ENCODE measurements at regions not wholly inside any gene's neighbourhood (a gene's known extent, or its start where the extent isn't known, plus 50 kb on each side); places are given as distances from the start of the nearest gene placed in this dataset.

DNA sequence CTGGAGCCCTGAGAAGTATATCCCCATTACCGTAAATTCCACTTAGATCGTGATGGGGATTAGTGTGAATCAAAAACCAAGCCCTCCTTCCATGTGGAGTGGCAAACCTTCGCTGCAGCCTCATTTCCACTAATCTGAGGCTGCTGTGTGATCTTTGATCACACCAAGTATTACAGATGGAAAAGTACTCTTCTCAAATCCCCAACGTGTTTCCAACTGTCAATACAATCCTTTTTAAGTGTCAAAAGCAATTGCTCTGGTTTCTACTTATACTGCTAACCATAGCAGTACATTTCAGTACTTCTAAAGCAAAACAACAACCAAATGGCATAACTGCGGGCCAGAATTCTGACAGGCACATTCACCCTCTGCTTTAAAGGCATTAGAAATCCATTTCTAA lies 307.7 kb upstream of the ADAMTS16 start:
- dilution Hi-C loops (cut with MboI; ENCODE audit: extremely low pct_ligation_motif_present, low sequenced_read_pairs) (no loop called here), intact Hi-C loops (cut with micrococcal nuclease) (no loop called here)
- FAIRE-seq = no peak
- Histone ChIP-seq H3K27ac (ENCODE audit: insufficient read depth, low read depth, low read length) (no peak overlapping the region), H2AFZ (ENCODE audit: low read depth, low read length) (no peak overlapping the region), H3K4me1 (ENCODE audit: control insufficient read depth, extremely low read depth, insufficient read depth, low read length) (no peaks in the 10 kb centered on the region), H3K9me1 (replicated peaks; ENCODE audit: control insufficient read depth, extremely low read depth, insufficient read depth, low read length) (no peaks in the 10 kb centered on the region), H3K4me3 (replicated peaks in 1 of 3; ENCODE audit: insufficient read depth in 1 of 3, low read depth in 1 of 3, low read length in 3 of 3) (no peak overlapping the region), H3K9me3 (replicated peaks; ENCODE audit: control insufficient read depth, insufficient read depth, low read length) (peaks cover 7% of the 10 kb centered on the region), H3K9ac (replicated peaks; ENCODE audit: extremely low read depth, insufficient read depth, low read length) (no peak overlapping the region), H3K79me2 (ENCODE audit: control insufficient read depth, insufficient read depth, low read length) (no peaks in the 10 kb centered on the region), H3K27me3 (ENCODE audit: control insufficient read depth in 2 of 2, insufficient read depth in 2 of 2, low read length in 2 of 2) (no peaks in the 10 kb centered on the region), H3K4me2 (ENCODE audit: insufficient read depth, low read length) (no peak overlapping the region), H4K20me1 (replicated peaks; ENCODE audit: control insufficient read depth, extremely low read depth, insufficient read depth, low read length) (no peaks in the 10 kb centered on the region), H3K36me3 (ENCODE audit: control insufficient read depth in 2 of 2, extremely low read depth in 1 of 2, insufficient read depth in 2 of 2, low read length in 2 of 2) (no peaks in the 10 kb centered on the region)
- BruUV-seq (replicated peaks) = no TSS peak
- no peak for DNase-seq (ENCODE audit: low read depth, low spot score)
- TF ChIP-seq FOS (IDR thresholded peaks at IDR 0.05; ENCODE audit: borderline replicate concordance, insufficient read depth, low read length) (no peak), GATA2 (IDR thresholded peaks at IDR 0.05; ENCODE audit: insufficient read depth, insufficient read length, low read depth, low read length) (no peak), JUN (IDR thresholded peaks at IDR 0.05; ENCODE audit: borderline replicate concordance, insufficient read depth, insufficient read length, low read depth) (no peak), MYC (IDR thresholded peaks at IDR 0.05; ENCODE audit: low read depth, low read length) (no peak), CTCF (IDR thresholded peaks at IDR 0.05; ENCODE audit: extremely low read depth in 1 of 2, insufficient read depth in 1 of 2, low read depth in 1 of 2, low read length in 2 of 2) (no peak), POLR2AphosphoS5 (IDR thresholded peaks at IDR 0.05; ENCODE audit: insufficient read depth, low read depth, low read length) (no peak), EZH2 (IDR thresholded peaks at IDR 0.05; ENCODE audit: borderline replicate concordance, low read depth, low read length, severe bottlenecking) (no peak), POLR2A (IDR thresholded peaks at IDR 0.05; ENCODE audit: low read depth, low read length) (no peak)
- TF ChIP-seq, protein P1, sequence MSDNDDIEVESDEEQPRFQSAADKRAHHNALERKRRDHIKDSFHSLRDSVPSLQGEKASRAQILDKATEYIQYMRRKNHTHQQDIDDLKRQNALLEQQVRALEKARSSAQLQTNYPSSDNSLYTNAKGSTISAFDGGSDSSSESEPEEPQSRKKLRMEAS (IDR thresholded peaks at IDR 0.05; ENCODE audit: insufficient read depth, insufficient read length) = no peak
- POLR2A ChIA-PET = no interaction called here
- CTCF ChIA-PET = no interaction called here
